DMS53 treated with DMSO at 0.1 percent for 48 hours (cell line): ENCODE measurements at regions not wholly inside any gene's neighbourhood (a gene's known extent, or its start where the extent isn't known, plus 50 kb on each side); places are given as distances from the start of the nearest gene placed in this dataset.
A peak's percentile ranks its signal among the peaks of the same experiment; 100 is the strongest.
"Not testable (repeated sequence)": the region's sequence is repeated elsewhere in the genome, so short reads cannot be mapped to it uniquely, and the experiment has no call there.

Experiments used
- DNase-seq: peaks from one replicate; lab custom pipeline; 2025; ENCODE audit not compliant: unreplicated experiment; lab: John Stamatoyannopoulos, UW

GRCh38 chr13:22861958-22862466 lies 318.8 kb upstream of the SGCG start:
- DNase-seq, result no peak

GRCh38 chr13:22862478-22862877 lies 318.3 kb upstream of the SGCG start:
- DNase-seq, result no peak

GRCh38 chr13:22866221-22866620 lies 314.6 kb upstream of the SGCG start:
- DNase-seq, result no peak

- DNase-seq, result no peak
Observed at GRCh38 chr13:22871231-22871630, 309.5 kb upstream of the SGCG start.

- DNase-seq, result no peak
Observed at GRCh38 chr13:22874839-22875238, 305.9 kb upstream of the SGCG start.

GRCh38 chr13:22877421-22877820 lies 303.4 kb upstream of the SGCG start:
- no peak for DNase-seq

GRCh38 chr13:22880741-22881720 lies 299.7 kb upstream of the SGCG start:
- DNase-seq, result no peak

GRCh38 chr13:22881721-22882608 lies 298.8 kb upstream of the SGCG start:
- not testable (repeated sequence) for DNase-seq

GRCh38 chr13:22883262-22883840 lies 297.4 kb upstream of the SGCG start:
- DNase-seq, result no peak

GRCh38 chr13:22883956-22884355 lies 296.8 kb upstream of the SGCG start:
- no peak for DNase-seq

- not testable (repeated sequence) for DNase-seq
Observed at GRCh38 chr13:22886061-22886460, 294.7 kb upstream of the SGCG start.

GRCh38 chr13:22889376-22889775 lies 291.4 kb upstream of the SGCG start:
- not testable (repeated sequence) for DNase-seq

- peak; percentile 3 for DNase-seq
Observed at GRCh38 chr13:22893204-22893603, 287.6 kb upstream of the SGCG start.

GRCh38 chr13:22893777-22894176 lies 287.0 kb upstream of the SGCG start:
- no peak for DNase-seq

- no peak for DNase-seq
Observed at GRCh38 chr13:22897571-22898314, 283.0 kb upstream of the SGCG start.

GRCh38 chr13:22900416-22900951 lies 280.3 kb upstream of the SGCG start:
- DNase-seq, result not testable (repeated sequence)

GRCh38 chr13:22903301-22903700 lies 277.5 kb upstream of the SGCG start:
- DNase-seq, result no peak

- no peak for DNase-seq
Observed at GRCh38 chr13:22903925-22904324, 276.9 kb upstream of the SGCG start.

- DNase-seq, result peak; percentile 13
Observed at GRCh38 chr13:22915442-22916082, 265.2 kb upstream of the SGCG start.

GRCh38 chr13:22916276-22916675 lies 264.5 kb upstream of the SGCG start:
- not testable (repeated sequence) for DNase-seq
